B cell (primary cell): ENCODE measurements at regions not wholly inside any gene's neighbourhood (a gene's known extent, or its start where the extent isn't known, plus 50 kb on each side); places are given as distances from the start of the nearest gene placed in this dataset.
"Not testable (repeated sequence)": the region's sequence is repeated elsewhere in the genome, so short reads cannot be mapped to it uniquely, and the experiment has no call there.

Experiments used
- ATAC-seq: fragments of 200-7000 bp; cut with Tn5 transposase; one replicate; pipeline ENCODE4 v1.10.0; 2021; ENCODE audit warnings: low read depth, mild to moderate bottlenecking, moderate number of reproducible peaks, moderate library complexity
- CTCF ChIA-PET: fragments of 350-600 bp; sonication (Branson Sonifier 250); formaldehyde crosslinking; loops from one replicate; lab custom pipeline; 2021; ENCODE audit warnings: antibody characterized with exemption, inconsistent platforms; lab: Charles Lee
- POLR2A ChIA-PET: fragments of 350-600 bp; sonication (Branson Sonifier 250); formaldehyde crosslinking; loops from one replicate; lab custom pipeline; 2021; ENCODE audit warnings: antibody characterized with exemption; lab: Charles Lee
- DNase-seq: peaks from one replicate; pipeline ENCODE4 v3.0.0; 2013
- H2AFZ ChIP-seq: 2 replicates; pipeline ENCODE4 v1.6.1; 2012; ENCODE audit warnings: mild to moderate bottlenecking, low read depth, low read length; ENCODE audit not compliant: insufficient read depth, poor library complexity, severe bottlenecking
- H3K27ac ChIP-seq, 2 donors: 1 replicate in 1 of 2; 2 replicates in 1 of 2; pipeline ENCODE4 v1.5.1; 2012 to 2013; ENCODE audit warnings: low read length in 2 of 2, mild to moderate bottlenecking in 2 of 2, moderate library complexity in 1 of 2
- H3K27me3 ChIP-seq, 4 experiments: fragments of 200-600 bp in 1 of 4; sonication (generic) in 1 of 4; replicated peaks in 1 of 4; 1 replicate in 2 of 4; 2 replicates in 2 of 4; pipeline versions ENCODE4 v1.6.1 to v1.7.0; 2013 to 2016; ENCODE audit warnings: low read length in 3 of 4, mild to moderate bottlenecking in 2 of 4, mixed read lengths in 1 of 4, moderate library complexity in 1 of 4; ENCODE audit not compliant: insufficient read depth in 4 of 4, control insufficient read depth in 3 of 4; ENCODE audit errors: control extremely low read depth in 1 of 4
- H3K36me3 ChIP-seq, 2 experiments: replicated peaks in 1 of 2; 1 replicate in 1 of 2; 2 replicates in 1 of 2; pipeline versions ENCODE4 v1.6.1 to v1.7.1; 2013; ENCODE audit warnings: low read length in 1 of 2; ENCODE audit not compliant: insufficient read depth in 2 of 2, control insufficient read depth in 1 of 2; ENCODE audit errors: control extremely low read depth in 1 of 2, extremely low read depth in 1 of 2
- H3K4me1 ChIP-seq, 2 donors: fragments of 200-600 bp in 1 of 2; sonication (generic) in 1 of 2; 1 replicate in 1 of 2; 2 replicates in 1 of 2; pipeline versions ENCODE4 v1.5.1 to v1.6.1; 2013 to 2017; ENCODE audit warnings: low read length in 2 of 2; ENCODE audit not compliant: control insufficient read depth in 2 of 2, insufficient read depth in 2 of 2
- H3K4me2 ChIP-seq: replicated peaks from 2 replicates; pipeline ENCODE3; 2012; ENCODE audit warnings: mild to moderate bottlenecking, low read depth, low read length; ENCODE audit not compliant: poor library complexity, severe bottlenecking
- H3K4me3 ChIP-seq, 5 experiments: fragments of 200-600 bp in 1 of 5; sonication (generic) in 1 of 5; 1 replicate in 3 of 5; 2 replicates in 2 of 5; pipeline versions ENCODE4 v1.5.1 to v1.7.0; 2011 to 2016; ENCODE audit warnings: low read length in 4 of 5, mild to moderate bottlenecking in 4 of 5, low read depth in 2 of 5, control low read depth in 1 of 5, moderate library complexity in 1 of 5; ENCODE audit not compliant: insufficient read depth in 1 of 5; ENCODE audit errors: control extremely low read depth in 1 of 5, extremely low read depth in 1 of 5
- H3K79me2 ChIP-seq: fragments of 200-600 bp; sonication (generic); one replicate; pipeline ENCODE4 v1.6.0; 2016; ENCODE audit warnings: low read length; ENCODE audit not compliant: control insufficient read depth, insufficient read depth
- H3K9ac ChIP-seq: fragments of 200-600 bp; sonication (generic); 2 replicates; pipeline ENCODE4 v1.6.1; 2017; ENCODE audit warnings: mild to moderate bottlenecking, low read length, moderate library complexity
- H3K9me3 ChIP-seq, 3 donors: one replicate each; pipeline versions ENCODE4 v1.6.1 to v1.7.1; 2013; ENCODE audit warnings: low read length in 2 of 3; ENCODE audit not compliant: control insufficient read depth in 2 of 3, insufficient read depth in 1 of 3; ENCODE audit errors: control extremely low read depth in 1 of 3
- H4K20me1 ChIP-seq: 2 replicates; pipeline ENCODE4 v1.6.0; 2012; ENCODE audit warnings: mild to moderate bottlenecking, low read length; ENCODE audit not compliant: insufficient read depth, control insufficient read depth, poor library complexity, severe bottlenecking
- H3K27ac Mint-ChIP-seq: one replicate; pipeline ENCODE4 v1.8.0; 2021; ENCODE audit warnings: mixed read lengths
- H3K27me3 Mint-ChIP-seq: one replicate; pipeline ENCODE4 v1.8.0; 2021; ENCODE audit warnings: mixed read lengths
- H3K4me1 Mint-ChIP-seq: one replicate; pipeline ENCODE4 v1.8.0; 2021; ENCODE audit warnings: mixed read lengths
- H3K4me3 Mint-ChIP-seq: one replicate; pipeline ENCODE4 v1.8.0; 2021; ENCODE audit warnings: mixed read lengths
- H3K9me3 Mint-ChIP-seq: one replicate; pipeline ENCODE4 v1.8.0; 2022; ENCODE audit warnings: mixed read lengths; ENCODE audit not compliant: insufficient read depth
- EZH2 ChIP-seq: IDR thresholded peaks from 2 replicates; pipeline ENCODE4 v1.6.1; 2012; ENCODE audit warnings: borderline replicate concordance, low read depth, mild to moderate bottlenecking, moderate library complexity, low read length; ENCODE audit not compliant: insufficient read depth, poor library complexity, severe bottlenecking
- WGBS: methylation state at CpG from one replicate; pipeline ENCODE4 v1.1.5; 2013; ENCODE audit warnings: missing lambda C conversion rate; ENCODE audit not compliant: insufficient coverage; 5-methylcytosine and 5-hydroxymethylcytosine counted together
- intact Hi-C: fragments of 100-400 bp; cut with micrococcal nuclease; formaldehyde crosslinking; loops from one replicate; pipeline ENCODE4 v1.10.0; 2022
- TF ChIP-seq, protein P1 (sequence below): fragments of 200-600 bp; IDR thresholded peaks from one replicate; pipeline ENCODE4 v1.8.0; 2022; ENCODE audit warnings: antibody characterized with exemption, mild to moderate bottlenecking

- ATAC-seq, result no peak
- peaks cover 0 to 2% of the 10 kb centered on the region in 2 experiments for H3K36me3 ChIP-seq
- no peaks in the 10 kb centered on the region for H3K9me3 Mint-ChIP-seq
- no peak overlapping the region for H3K4me2 ChIP-seq
- H3K4me1 ChIP-seq, result no peaks in the 10 kb centered on the region
- H3K4me3 ChIP-seq, result no peak overlapping the region
- H3K4me1 Mint-ChIP-seq, result peaks cover 2% of the 10 kb centered on the region
- H3K79me2 ChIP-seq, result no peaks in the 10 kb centered on the region
- POLR2A ChIA-PET, result no interaction called here
- TF ChIP-seq, protein P1, sequence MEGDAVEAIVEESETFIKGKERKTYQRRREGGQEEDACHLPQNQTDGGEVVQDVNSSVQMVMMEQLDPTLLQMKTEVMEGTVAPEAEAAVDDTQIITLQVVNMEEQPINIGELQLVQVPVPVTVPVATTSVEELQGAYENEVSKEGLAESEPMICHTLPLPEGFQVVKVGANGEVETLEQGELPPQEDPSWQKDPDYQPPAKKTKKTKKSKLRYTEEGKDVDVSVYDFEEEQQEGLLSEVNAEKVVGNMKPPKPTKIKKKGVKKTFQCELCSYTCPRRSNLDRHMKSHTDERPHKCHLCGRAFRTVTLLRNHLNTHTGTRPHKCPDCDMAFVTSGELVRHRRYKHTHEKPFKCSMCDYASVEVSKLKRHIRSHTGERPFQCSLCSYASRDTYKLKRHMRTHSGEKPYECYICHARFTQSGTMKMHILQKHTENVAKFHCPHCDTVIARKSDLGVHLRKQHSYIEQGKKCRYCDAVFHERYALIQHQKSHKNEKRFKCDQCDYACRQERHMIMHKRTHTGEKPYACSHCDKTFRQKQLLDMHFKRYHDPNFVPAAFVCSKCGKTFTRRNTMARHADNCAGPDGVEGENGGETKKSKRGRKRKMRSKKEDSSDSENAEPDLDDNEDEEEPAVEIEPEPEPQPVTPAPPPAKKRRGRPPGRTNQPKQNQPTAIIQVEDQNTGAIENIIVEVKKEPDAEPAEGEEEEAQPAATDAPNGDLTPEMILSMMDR, result no peak
- TF ChIP-seq EZH2, result no peak
- WGBS, result no CpG with 5 or more reads among the region's 1 CpG
- no peak overlapping the region for H3K27ac ChIP-seq
- H3K27me3 ChIP-seq, result no peaks in the 10 kb centered on the region
- no peak overlapping the region for H3K27ac Mint-ChIP-seq
- H4K20me1 ChIP-seq, result no peaks in the 10 kb centered on the region
- H3K27me3 Mint-ChIP-seq, result no peaks in the 10 kb centered on the region
- H3K9me3 ChIP-seq, result no peaks in the 10 kb centered on the region
- no peak overlapping the region for H3K4me3 Mint-ChIP-seq
- H3K9ac ChIP-seq, result no peak overlapping the region
- intact Hi-C loops, result no loop called here
- H2AFZ ChIP-seq, result no peak overlapping the region
- DNase-seq, result no peak
- CTCF ChIA-PET, result interaction anchor here (1.0 kb wide), 1 partner anchor 51 kb away, joined by 3 read pairs; no protein-coding TSS in a partner anchor
These were observed 53.7 kb upstream of the SPTBN2 start for GRCh38 chr11:66782726-66783125.

- H3K27me3 Mint-ChIP-seq, CTCF ChIA-PET, H3K9me3 ChIP-seq, DNase-seq, intact Hi-C loops, H3K9me3 Mint-ChIP-seq, H3K4me1 Mint-ChIP-seq, ATAC-seq, H4K20me1 ChIP-seq, H3K27me3 ChIP-seq, H3K4me1 ChIP-seq, H3K4me3 Mint-ChIP-seq, H3K79me2 ChIP-seq, H2AFZ ChIP-seq, H3K27ac ChIP-seq, H3K9ac ChIP-seq, H3K27ac Mint-ChIP-seq, H3K36me3 ChIP-seq, H3K4me3 ChIP-seq, H3K4me2 ChIP-seq: not testable (repeated sequence)
- POLR2A ChIA-PET, result interaction anchor here (0.8 kb wide), 1 partner anchor 20 kb away, joined by 3 read pairs; no protein-coding TSS in a partner anchor
- no CpG with 5 or more reads among the region's 4 CpGs for WGBS
These were observed 50.6 kb upstream of the SPTBN2 start for GRCh38 chr11:66779651-66780050.
